ENCODE measurements at regions not wholly inside any gene's neighbourhood (a gene's known extent, or its start where the extent isn't known, plus 50 kb on each side); places are given as distances from the start of the nearest gene placed in this dataset.
A peak's percentile ranks its signal among the peaks of the same experiment; 100 is the strongest.

DNA sequence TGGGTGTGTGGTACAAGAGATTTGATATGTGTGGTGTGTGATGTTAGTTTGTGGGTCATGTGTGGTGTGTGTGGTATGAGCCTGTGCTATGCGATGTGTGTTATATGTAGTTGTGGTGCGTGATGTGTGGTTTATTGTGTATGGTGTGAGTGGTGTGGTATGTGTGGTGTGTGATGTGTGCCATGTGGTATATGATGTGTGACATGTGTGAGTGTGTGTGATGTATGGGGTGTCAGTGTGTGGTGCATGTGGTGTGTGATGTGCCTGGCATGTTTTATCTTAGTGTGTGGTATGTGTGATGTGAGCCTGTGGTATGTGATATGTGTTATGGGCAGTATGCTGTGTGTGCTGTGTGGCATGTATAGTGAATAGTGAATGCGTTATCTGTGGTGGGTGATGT is 273.0 kb upstream of the IRX1 start:
- intact Hi-C loops (cut with DNase I; ENCODE audit: low total_unique reads) = no loop called here
- DNase-seq = no peak
- Histone ChIP-seq H3K27ac (no peak overlapping the region), H3K27me3 (no peaks in the 10 kb centered on the region), H3K4me1 (no peaks in the 10 kb centered on the region), H3K36me3 (no peaks in the 10 kb centered on the region), H3K4me3 (no peak overlapping the region), H3K9me3 (no peaks in the 10 kb centered on the region)
- TF ChIP-seq, protein P1, sequence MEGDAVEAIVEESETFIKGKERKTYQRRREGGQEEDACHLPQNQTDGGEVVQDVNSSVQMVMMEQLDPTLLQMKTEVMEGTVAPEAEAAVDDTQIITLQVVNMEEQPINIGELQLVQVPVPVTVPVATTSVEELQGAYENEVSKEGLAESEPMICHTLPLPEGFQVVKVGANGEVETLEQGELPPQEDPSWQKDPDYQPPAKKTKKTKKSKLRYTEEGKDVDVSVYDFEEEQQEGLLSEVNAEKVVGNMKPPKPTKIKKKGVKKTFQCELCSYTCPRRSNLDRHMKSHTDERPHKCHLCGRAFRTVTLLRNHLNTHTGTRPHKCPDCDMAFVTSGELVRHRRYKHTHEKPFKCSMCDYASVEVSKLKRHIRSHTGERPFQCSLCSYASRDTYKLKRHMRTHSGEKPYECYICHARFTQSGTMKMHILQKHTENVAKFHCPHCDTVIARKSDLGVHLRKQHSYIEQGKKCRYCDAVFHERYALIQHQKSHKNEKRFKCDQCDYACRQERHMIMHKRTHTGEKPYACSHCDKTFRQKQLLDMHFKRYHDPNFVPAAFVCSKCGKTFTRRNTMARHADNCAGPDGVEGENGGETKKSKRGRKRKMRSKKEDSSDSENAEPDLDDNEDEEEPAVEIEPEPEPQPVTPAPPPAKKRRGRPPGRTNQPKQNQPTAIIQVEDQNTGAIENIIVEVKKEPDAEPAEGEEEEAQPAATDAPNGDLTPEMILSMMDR (IDR thresholded peaks at IDR 0.05) = no peak
- no peak for TF ChIP-seq POLR2A (IDR thresholded peaks at IDR 0.05)

DNA sequence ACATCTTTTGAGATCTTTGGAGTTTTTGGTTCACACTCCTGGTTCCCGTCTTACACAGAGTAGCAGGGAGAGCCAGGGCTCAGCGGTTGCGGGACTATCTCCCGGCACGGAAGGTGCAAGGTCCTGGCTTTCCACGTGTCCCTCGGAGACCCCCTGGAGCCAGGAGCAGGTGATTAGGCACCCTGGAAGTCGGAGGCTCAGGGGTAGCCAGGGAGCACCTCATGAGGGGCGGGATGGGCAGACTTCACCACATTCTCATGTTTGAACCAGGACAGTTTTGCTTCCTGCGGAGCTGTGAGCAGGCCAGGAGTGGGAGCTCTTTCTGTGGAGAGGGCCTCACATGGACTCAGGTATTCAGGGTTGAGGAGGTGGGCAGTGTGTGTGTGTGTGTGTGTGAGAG is 273.7 kb upstream of the IRX1 start:
- no peak for DNase-seq
- no peak for TF ChIP-seq POLR2A (IDR thresholded peaks at IDR 0.05)
- TF ChIP-seq, protein P1 (IDR thresholded peaks at IDR 0.05) = no peak
- H3K27me3 ChIP-seq = no peaks in the 10 kb centered on the region
- H3K4me1 ChIP-seq = no peaks in the 10 kb centered on the region
- intact Hi-C loops (cut with DNase I; ENCODE audit: low total_unique reads) = no loop called here
- H3K9me3 ChIP-seq = no peaks in the 10 kb centered on the region
- no peak overlapping the region for H3K4me3 ChIP-seq
- H3K36me3 ChIP-seq = no peaks in the 10 kb centered on the region
- H3K27ac ChIP-seq = no peak overlapping the region

DNA sequence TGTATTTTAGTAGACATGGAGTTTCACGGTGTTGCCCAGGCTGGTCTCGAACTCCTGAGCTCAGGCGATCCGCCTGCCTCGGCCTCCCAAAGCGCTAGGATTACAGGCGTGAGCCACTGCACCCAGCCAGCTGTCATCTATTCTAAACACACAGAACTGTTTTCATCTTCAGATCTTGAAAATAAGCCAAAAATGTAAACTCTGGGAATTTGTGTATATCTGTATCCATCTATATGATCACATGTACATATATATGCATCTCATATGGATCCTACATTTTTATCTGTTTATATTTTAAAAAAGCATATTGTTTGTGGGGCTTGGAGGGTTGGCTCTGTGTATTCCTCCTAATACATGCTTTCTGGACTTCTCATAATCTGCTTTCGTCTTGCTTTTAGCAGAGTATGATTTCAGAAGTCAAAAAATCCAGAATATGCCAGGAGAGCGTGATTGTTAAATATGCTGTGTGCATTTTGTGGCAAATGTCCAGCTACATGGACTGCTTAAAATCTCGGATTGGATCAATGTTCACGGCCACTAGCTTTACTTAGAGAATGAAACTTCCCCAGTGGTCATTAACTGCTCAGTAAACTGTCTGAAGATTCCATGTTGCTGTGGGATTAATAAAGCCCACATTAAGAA is 274.4 kb upstream of the IRX1 start:
- Histone ChIP-seq H3K4me1 (no peaks in the 10 kb centered on the region), H3K27ac (no peak overlapping the region), H3K36me3 (no peaks in the 10 kb centered on the region), H3K9me3 (no peaks in the 10 kb centered on the region), H3K4me3 (no peak overlapping the region), H3K27me3 (no peaks in the 10 kb centered on the region)
- no peak for DNase-seq
- intact Hi-C loops (cut with DNase I; ENCODE audit: low total_unique reads) = no loop called here
- no peak for TF ChIP-seq POLR2A (IDR thresholded peaks at IDR 0.05)
- TF ChIP-seq, protein P1 (IDR thresholded peaks at IDR 0.05) = no peak

DNA sequence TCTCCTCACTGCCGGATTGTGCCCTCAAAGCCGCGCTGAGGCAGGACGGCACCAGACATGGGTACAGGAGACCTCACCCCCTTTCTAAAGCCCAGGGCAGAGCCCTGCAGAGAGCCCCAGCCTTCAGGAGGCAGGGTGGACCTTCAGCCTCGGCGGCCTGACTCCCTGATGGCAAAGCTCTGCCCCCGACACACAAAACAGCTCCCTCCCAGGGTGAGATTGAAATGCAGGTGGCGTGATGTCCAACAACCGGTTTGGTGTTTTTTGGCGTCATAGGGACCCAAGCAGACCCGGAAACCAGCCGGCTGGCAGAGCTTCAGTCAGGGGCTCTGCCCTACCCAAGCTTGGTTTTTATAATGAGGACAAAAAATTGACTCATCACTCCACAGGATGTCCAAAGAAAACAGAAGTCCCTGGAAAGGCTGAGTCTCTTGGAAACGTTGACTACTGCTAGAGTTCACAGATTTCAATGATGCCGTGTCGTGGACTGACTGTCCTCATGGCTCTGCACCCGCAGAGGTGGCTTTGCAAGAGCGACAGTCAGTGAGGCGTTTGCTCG is 275.2 kb upstream of the IRX1 start:
- no peak for TF ChIP-seq POLR2A (IDR thresholded peaks at IDR 0.05)
- TF ChIP-seq, protein P1 (IDR thresholded peaks at IDR 0.05) = no peak
- Histone ChIP-seq H3K36me3 (no peaks in the 10 kb centered on the region), H3K9me3 (no peaks in the 10 kb centered on the region), H3K4me1 (no peaks in the 10 kb centered on the region), H3K27me3 (no peaks in the 10 kb centered on the region), H3K27ac (no peak overlapping the region), H3K4me3 (no peak overlapping the region)
- peak in 1 of 2 donors; percentile 32 for DNase-seq
- intact Hi-C loops (cut with DNase I; ENCODE audit: low total_unique reads) = no loop called here

DNA sequence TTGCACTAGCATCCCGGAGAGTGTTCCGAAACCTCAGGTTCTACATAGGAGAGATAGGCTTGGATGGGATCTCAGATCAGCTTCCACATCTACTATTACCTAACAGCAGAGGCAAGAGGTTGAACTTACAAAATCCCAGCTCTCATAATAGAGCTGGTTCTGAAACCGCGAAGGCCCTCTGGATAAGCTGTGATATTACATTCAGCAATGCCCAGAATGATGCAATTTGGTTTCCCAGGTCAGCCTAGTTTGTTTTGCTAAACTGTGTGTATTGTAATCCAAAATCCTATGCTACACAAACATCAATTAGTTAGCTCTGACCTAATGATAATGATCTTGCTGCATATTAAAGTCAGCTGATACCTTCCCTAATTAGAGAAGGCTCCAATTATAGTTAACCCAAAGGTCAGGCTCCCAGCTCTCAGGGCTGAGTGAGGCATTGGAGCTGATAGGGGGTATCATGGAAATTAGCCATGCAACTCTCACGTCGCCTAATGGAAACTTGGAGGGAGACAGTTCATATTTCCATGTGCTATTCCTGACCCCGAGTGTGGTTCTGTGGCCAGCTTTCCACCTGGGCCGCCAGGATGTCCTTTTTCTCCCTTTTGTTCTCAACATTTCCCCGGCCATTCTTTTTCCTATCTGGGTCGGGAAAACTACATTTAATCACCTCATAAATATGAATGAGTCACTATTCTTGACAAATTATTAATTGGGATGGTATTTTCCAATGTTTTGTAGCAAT is 278.4 kb upstream of the IRX1 start:
- Histone ChIP-seq H3K27ac (no peak overlapping the region), H3K4me3 (no peak overlapping the region), H3K9me3 (no peaks in the 10 kb centered on the region), H3K27me3 (no peaks in the 10 kb centered on the region), H3K4me1 (no peaks in the 10 kb centered on the region), H3K36me3 (no peaks in the 10 kb centered on the region)
- TF ChIP-seq POLR2A (IDR thresholded peaks at IDR 0.05) = no peak
- TF ChIP-seq, protein P1 (IDR thresholded peaks at IDR 0.05) = no peak
- intact Hi-C loops (cut with DNase I; ENCODE audit: low total_unique reads) = no loop called here
- no peak for DNase-seq
